Parathyroid adenoma (tissue), 2 donors: ENCODE measurements at regions not wholly inside any gene's neighbourhood (a gene's known extent, or its start where the extent isn't known, plus 50 kb on each side); places are given as distances from the start of the nearest gene placed in this dataset.

Experiments
- H2AFZ ChIP-seq: fragments of 300-600 bp; sonication (generic); one replicate; pipeline ENCODE4 v1.7.0; 2017; ENCODE audit warnings: antibody characterized with exemption, mild to moderate bottlenecking
- H3K27ac ChIP-seq: fragments of 300-600 bp; sonication (generic); one replicate; pipeline ENCODE4 v1.7.0; 2017
- H3K27me3 ChIP-seq: fragments of 300-600 bp; sonication (generic); one replicate; pipeline ENCODE4 v1.7.0; 2017; ENCODE audit warnings: low read length; ENCODE audit not compliant: control insufficient read depth, insufficient read depth
- H3K36me3 ChIP-seq: fragments of 300-600 bp; sonication (generic); one replicate; pipeline ENCODE4 v1.7.0; 2017; ENCODE audit warnings: low read length; ENCODE audit not compliant: control insufficient read depth, insufficient read depth
- H3K4me1 ChIP-seq: fragments of 300-600 bp; sonication (generic); one replicate; pipeline ENCODE4 v1.7.0; 2017; ENCODE audit warnings: control low read depth
- H3K4me2 ChIP-seq: fragments of 300-600 bp; sonication (generic); one replicate; pipeline ENCODE4 v1.7.0; 2017; ENCODE audit warnings: low read length
- H3K4me3 ChIP-seq: fragments of 300-600 bp; sonication (generic); one replicate; pipeline ENCODE4 v1.7.0; 2017; ENCODE audit warnings: low read depth, low read length
- H3K79me2 ChIP-seq: fragments of 300-600 bp; sonication (generic); one replicate; pipeline ENCODE4 v1.7.0; 2017; ENCODE audit warnings: control low read depth
- H3K9ac ChIP-seq: fragments of 300-600 bp; sonication (generic); one replicate; pipeline ENCODE4 v1.7.0; 2017; ENCODE audit warnings: mild to moderate bottlenecking
- H3K9me3 ChIP-seq: fragments of 300-600 bp; sonication (generic); one replicate; pipeline ENCODE4 v1.7.0; 2017; ENCODE audit warnings: low read length; ENCODE audit not compliant: control insufficient read depth
- CTCF ChIP-seq: fragments of 300-600 bp; sonication (generic); IDR thresholded peaks from one replicate; pipeline ENCODE4 v1.7.0; 2017; ENCODE audit warnings: antibody characterized with exemption, mild to moderate bottlenecking
- donor health status: primary hyperparathyroidism.

- H3K79me2 ChIP-seq = no peaks in the 10 kb centered on the region
- H2AFZ ChIP-seq = no peak overlapping the region
- no peaks in the 10 kb centered on the region for H3K4me1 ChIP-seq
- H3K4me2 ChIP-seq = no peak overlapping the region
- no peaks in the 10 kb centered on the region for H3K9me3 ChIP-seq
- H3K27ac ChIP-seq = no peak overlapping the region
- H3K9ac ChIP-seq = no peak overlapping the region
- no peaks in the 10 kb centered on the region for H3K27me3 ChIP-seq
- H3K4me3 ChIP-seq = no peak overlapping the region
- TF ChIP-seq CTCF = no peak
- H3K36me3 ChIP-seq = no peaks in the 10 kb centered on the region
Observed at GRCh38 chr10:2589196-2589595, 478.2 kb upstream of the PFKP start.

- H3K4me1 ChIP-seq = no peaks in the 10 kb centered on the region
- no peak overlapping the region for H2AFZ ChIP-seq
- no peak overlapping the region for H3K4me2 ChIP-seq
- H3K79me2 ChIP-seq = no peaks in the 10 kb centered on the region
- no peak overlapping the region for H3K27ac ChIP-seq
- no peaks in the 10 kb centered on the region for H3K36me3 ChIP-seq
- no peak overlapping the region for H3K9ac ChIP-seq
- no peaks in the 10 kb centered on the region for H3K9me3 ChIP-seq
- TF ChIP-seq CTCF = no peak
- H3K27me3 ChIP-seq = no peaks in the 10 kb centered on the region
- no peak overlapping the region for H3K4me3 ChIP-seq
Observed at GRCh38 chr10:2584385-2584784, 483.0 kb upstream of the PFKP start.

GRCh38 chr10:2576892-2577291 is 490.5 kb upstream of the PFKP start:
- no peaks in the 10 kb centered on the region for H3K36me3 ChIP-seq
- H2AFZ ChIP-seq = no peak overlapping the region
- no peak overlapping the region for H3K4me2 ChIP-seq
- H3K79me2 ChIP-seq = no peaks in the 10 kb centered on the region
- TF ChIP-seq CTCF = no peak
- no peaks in the 10 kb centered on the region for H3K9me3 ChIP-seq
- H3K27ac ChIP-seq = no peak overlapping the region
- H3K9ac ChIP-seq = no peak overlapping the region
- H3K4me3 ChIP-seq = no peak overlapping the region
- H3K27me3 ChIP-seq = no peaks in the 10 kb centered on the region
- H3K4me1 ChIP-seq = no peaks in the 10 kb centered on the region

GRCh38 chr10:2575460-2575859 is 491.9 kb upstream of the PFKP start:
- Histone ChIP-seq H3K4me2 (no peak overlapping the region), H3K27me3 (no peaks in the 10 kb centered on the region)

More at GRCh38 chr10:2575460-2575859, 491.9 kb upstream of the PFKP start:
- H3K79me2 ChIP-seq = no peaks in the 10 kb centered on the region
- H2AFZ ChIP-seq = no peak overlapping the region
- H3K9ac ChIP-seq = no peak overlapping the region
- no peak for TF ChIP-seq CTCF
- no peak overlapping the region for H3K4me3 ChIP-seq
- no peaks in the 10 kb centered on the region for H3K36me3 ChIP-seq
- no peaks in the 10 kb centered on the region for H3K9me3 ChIP-seq
- H3K27ac ChIP-seq = no peak overlapping the region
- no peaks in the 10 kb centered on the region for H3K4me1 ChIP-seq
